GM23338 (cell line): ENCODE measurements at regions not wholly inside any gene's neighbourhood (a gene's known extent, or its start where the extent isn't known, plus 50 kb on each side); places are given as distances from the start of the nearest gene placed in this dataset.

ENCODE experiments used
- CREB1 ChIP-seq: fragments of 250-450 bp; sonication (Bioruptor Pico); IDR thresholded peaks from 2 replicates; pipeline ENCODE4 v1.5.0; 2020; ENCODE audit warnings: low read depth, mild to moderate bottlenecking, moderate library complexity
- CTCF ChIP-seq, 2 experiments: fragments of 200-600 bp in 1 of 2; sonication (generic) in 1 of 2; conservative IDR thresholded peaks; 2 replicates each; pipeline versions ENCODE4 v1.5.1 to v1.6.1; 2016 to 2017; ENCODE audit warnings: antibody characterized with exemption in 2 of 2, low read depth in 2 of 2, mild to moderate bottlenecking in 2 of 2, moderate library complexity in 1 of 2
- JUNB ChIP-seq: IDR thresholded peaks from one replicate; pipeline ENCODE4 v1.6.1; 2016; ENCODE audit warnings: antibody characterized with exemption; ENCODE audit not compliant: unreplicated experiment
- NANOG ChIP-seq: IDR thresholded peaks from 2 replicates; pipeline ENCODE4 v1.6.1; 2016; ENCODE audit warnings: antibody characterized with exemption, borderline replicate concordance
- STAT1 ChIP-seq: IDR thresholded peaks from one replicate; pipeline ENCODE4 v1.6.1; 2016; ENCODE audit warnings: antibody characterized with exemption; ENCODE audit not compliant: unreplicated experiment
- ZNF114 ChIP-seq: fragments of 250-450 bp; sonication (Bioruptor Pico); IDR thresholded peaks from 2 replicates; pipeline ENCODE4 v1.5.0; 2020; ENCODE audit warnings: mild to moderate bottlenecking, moderate library complexity
- ZNF331 ChIP-seq: fragments of 250-450 bp; sonication (Bioruptor Pico); IDR thresholded peaks from 2 replicates; pipeline ENCODE4 v1.5.0; 2020; ENCODE audit warnings: low read depth, mild to moderate bottlenecking, moderate library complexity
- TF ChIP-seq, protein P1 (sequence below): fragments of 250-450 bp; sonication (Bioruptor Pico); IDR thresholded peaks from 2 replicates; pipeline ENCODE4 v1.5.0; 2020; ENCODE audit warnings: mild to moderate bottlenecking, moderate library complexity
- TF ChIP-seq, protein P2 (sequence below): IDR thresholded peaks from 2 replicates; pipeline ENCODE4 v1.6.1; 2016; ENCODE audit warnings: antibody characterized with exemption

DNA sequence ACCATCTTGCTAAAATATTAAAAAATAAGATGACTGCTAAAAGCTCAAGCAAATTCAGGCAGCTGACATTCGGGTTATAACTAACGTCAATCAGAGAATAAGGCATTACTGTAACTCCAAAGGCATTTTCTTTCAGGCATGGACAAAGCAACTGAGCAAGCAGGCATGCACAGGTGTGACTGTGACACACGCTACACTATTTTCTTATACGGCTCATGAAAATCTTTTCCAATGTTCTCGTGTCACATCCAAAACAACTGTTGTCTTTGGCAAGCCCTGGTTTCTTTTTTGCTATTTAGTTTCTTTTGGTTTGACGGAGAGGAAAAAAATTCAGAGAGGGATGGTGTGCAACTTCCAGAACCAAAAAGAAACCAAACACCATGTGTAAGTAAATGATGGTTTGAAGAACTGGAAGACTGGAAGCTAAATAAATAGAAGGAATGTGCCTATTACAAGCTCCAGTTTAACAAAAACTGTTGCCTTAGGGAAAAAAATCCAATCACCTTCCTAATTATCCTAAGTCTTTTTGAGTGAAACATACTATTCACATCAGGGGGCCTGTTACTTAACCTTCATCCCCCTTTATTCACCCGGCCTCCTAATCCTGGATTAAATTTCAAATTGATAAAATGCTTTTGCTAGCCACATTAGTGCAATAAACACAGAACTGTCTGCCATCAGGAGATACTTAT is 277.6 kb downstream of the PSAT1 start (continued):
- TF ChIP-seq, protein P1, sequence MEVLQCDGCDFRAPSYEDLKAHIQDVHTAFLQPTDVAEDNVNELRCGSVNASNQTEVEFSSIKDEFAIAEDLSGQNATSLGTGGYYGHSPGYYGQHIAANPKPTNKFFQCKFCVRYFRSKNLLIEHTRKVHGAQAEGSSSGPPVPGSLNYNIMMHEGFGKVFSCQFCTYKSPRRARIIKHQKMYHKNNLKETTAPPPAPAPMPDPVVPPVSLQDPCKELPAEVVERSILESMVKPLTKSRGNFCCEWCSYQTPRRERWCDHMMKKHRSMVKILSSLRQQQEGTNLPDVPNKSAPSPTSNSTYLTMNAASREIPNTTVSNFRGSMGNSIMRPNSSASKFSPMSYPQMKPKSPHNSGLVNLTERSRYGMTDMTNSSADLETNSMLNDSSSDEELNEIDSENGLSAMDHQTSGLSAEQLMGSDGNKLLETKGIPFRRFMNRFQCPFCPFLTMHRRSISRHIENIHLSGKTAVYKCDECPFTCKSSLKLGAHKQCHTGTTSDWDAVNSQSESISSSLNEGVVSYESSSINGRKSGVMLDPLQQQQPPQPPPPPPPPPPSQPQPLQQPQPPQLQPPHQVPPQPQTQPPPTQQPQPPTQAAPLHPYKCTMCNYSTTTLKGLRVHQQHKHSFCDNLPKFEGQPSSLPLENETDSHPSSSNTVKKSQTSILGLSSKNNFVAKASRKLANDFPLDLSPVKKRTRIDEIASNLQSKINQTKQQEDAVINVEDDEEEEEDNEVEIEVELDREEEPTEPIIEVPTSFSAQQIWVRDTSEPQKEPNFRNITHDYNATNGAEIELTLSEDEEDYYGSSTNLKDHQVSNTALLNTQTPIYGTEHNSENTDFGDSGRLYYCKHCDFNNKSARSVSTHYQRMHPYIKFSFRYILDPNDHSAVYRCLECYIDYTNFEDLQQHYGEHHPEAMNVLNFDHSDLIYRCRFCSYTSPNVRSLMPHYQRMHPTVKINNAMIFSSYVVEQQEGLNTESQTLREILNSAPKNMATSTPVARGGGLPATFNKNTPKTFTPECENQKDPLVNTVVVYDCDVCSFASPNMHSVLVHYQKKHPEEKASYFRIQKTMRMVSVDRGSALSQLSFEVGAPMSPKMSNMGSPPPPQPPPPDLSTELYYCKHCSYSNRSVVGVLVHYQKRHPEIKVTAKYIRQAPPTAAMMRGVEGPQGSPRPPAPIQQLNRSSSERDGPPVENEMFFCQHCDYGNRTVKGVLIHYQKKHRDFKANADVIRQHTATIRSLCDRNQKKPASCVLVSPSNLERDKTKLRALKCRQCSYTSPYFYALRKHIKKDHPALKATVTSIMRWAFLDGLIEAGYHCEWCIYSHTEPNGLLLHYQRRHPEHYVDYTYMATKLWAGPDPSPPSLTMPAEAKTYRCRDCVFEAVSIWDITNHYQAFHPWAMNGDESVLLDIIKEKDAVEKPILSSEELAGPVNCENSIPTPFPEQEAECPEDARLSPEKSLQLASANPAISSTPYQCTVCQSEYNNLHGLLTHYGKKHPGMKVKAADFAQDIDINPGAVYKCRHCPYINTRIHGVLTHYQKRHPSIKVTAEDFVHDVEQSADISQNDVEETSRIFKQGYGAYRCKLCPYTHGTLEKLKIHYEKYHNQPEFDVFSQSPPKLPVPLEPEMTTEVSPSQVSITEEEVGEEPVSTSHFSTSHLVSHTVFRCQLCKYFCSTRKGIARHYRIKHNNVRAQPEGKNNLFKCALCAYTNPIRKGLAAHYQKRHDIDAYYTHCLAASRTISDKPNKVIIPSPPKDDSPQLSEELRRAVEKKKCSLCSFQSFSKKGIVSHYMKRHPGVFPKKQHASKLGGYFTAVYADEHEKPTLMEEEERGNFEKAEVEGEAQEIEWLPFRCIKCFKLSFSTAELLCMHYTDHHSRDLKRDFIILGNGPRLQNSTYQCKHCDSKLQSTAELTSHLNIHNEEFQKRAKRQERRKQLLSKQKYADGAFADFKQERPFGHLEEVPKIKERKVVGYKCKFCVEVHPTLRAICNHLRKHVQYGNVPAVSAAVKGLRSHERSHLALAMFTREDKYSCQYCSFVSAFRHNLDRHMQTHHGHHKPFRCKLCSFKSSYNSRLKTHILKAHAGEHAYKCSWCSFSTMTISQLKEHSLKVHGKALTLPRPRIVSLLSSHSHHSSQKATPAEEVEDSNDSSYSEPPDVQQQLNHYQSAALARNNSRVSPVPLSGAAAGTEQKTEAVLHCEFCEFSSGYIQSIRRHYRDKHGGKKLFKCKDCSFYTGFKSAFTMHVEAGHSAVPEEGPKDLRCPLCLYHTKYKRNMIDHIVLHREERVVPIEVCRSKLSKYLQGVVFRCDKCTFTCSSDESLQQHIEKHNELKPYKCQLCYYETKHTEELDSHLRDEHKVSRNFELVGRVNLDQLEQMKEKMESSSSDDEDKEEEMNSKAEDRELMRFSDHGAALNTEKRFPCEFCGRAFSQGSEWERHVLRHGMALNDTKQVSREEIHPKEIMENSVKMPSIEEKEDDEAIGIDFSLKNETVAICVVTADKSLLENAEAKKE: no peak
- TF ChIP-seq ZNF331 (no peak), STAT1 (no peak), JUNB (no peak), NANOG (no peak), CREB1 (no peak), ZNF114 (CRISPR knock-in tag) (no peak), CTCF (conservative IDR thresholded peaks at IDR 0.05; ENCODE audit: low read depth in 2 of 2) (no peak)
- TF ChIP-seq, protein P2, sequence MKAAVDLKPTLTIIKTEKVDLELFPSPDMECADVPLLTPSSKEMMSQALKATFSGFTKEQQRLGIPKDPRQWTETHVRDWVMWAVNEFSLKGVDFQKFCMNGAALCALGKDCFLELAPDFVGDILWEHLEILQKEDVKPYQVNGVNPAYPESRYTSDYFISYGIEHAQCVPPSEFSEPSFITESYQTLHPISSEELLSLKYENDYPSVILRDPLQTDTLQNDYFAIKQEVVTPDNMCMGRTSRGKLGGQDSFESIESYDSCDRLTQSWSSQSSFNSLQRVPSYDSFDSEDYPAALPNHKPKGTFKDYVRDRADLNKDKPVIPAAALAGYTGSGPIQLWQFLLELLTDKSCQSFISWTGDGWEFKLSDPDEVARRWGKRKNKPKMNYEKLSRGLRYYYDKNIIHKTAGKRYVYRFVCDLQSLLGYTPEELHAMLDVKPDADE: no peak
